ENCODE measurements at regions not wholly inside any gene's neighbourhood (a gene's known extent, or its start where the extent isn't known, plus 50 kb on each side); places are given as distances from the start of the nearest gene placed in this dataset.

- DNase-seq: no peak
These were observed 53.3 kb upstream of the TOP3B start for GRCh38 chr22:22035771-22036314.

- DNase-seq: no peak
These were observed 52.6 kb upstream of the TOP3B start for GRCh38 chr22:22035203-22035602.

DNA sequence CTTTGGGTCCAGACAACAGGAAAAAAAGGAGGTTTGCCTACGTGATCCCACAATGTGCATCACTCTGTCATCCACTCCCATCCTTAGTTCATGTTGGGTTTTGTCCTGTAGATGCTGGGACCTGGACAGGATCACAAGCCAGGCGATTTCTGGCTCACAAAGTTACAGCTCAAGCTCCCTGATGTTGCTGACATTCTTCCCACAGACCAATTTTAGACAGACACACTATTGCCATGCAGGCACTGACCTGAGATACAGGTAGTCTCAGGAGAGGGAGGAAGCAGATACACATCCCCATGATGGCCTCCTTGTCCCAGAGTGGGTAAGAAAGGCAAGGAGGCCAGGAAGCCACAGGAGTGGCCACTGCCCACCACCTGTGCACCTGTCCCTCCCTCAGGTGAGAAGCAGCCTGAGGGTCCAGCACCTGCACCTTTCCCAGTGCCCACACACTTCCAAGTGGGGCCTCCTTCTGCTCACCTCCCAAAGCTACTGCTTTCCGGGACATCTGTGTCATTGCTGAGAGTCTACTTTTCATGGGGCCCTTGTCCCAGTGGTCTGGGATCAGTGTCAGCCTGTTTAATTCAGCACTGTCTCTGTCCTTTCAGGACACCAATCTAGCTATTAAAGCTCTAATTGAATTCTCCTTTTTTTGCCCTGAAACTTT lies 52.0 kb upstream of the TOP3B start:
- DNase-seq: no peak

DNA sequence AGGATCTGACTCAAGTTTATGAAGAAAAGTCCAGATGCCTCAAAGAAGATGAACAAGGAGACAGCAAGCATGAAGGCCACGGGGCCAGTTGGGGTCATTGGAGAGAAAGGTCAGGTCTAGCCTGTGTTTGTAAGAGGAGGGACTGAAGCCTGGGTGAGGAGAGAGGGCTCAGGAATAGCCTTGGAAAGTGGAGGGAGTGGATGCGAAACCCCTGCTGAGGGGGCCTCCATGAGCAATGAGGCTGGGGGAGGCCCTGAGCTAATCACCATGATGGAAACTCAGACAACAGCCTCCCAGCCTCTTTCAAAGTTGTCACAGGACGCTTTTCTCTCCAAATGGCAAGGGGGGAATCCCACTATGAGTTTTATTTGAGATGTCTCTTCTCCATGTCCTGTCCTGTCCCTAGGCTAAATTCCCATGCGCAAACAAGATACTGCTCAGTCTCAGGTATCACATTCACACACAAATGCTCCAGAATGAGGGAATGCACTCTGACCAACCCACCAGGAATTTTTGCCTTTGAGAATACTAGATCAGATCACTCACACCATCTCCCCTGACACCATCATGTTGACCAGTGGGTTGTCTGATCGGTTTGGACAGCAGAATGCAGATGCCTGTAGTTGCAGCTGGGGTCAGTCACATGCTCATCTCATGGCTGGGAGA lies 51.3 kb upstream of the TOP3B start:
- no peak for DNase-seq

- DNase-seq: no peak
These were observed 50.6 kb upstream of the TOP3B start for GRCh38 chr22:22032906-22033802.

DNA sequence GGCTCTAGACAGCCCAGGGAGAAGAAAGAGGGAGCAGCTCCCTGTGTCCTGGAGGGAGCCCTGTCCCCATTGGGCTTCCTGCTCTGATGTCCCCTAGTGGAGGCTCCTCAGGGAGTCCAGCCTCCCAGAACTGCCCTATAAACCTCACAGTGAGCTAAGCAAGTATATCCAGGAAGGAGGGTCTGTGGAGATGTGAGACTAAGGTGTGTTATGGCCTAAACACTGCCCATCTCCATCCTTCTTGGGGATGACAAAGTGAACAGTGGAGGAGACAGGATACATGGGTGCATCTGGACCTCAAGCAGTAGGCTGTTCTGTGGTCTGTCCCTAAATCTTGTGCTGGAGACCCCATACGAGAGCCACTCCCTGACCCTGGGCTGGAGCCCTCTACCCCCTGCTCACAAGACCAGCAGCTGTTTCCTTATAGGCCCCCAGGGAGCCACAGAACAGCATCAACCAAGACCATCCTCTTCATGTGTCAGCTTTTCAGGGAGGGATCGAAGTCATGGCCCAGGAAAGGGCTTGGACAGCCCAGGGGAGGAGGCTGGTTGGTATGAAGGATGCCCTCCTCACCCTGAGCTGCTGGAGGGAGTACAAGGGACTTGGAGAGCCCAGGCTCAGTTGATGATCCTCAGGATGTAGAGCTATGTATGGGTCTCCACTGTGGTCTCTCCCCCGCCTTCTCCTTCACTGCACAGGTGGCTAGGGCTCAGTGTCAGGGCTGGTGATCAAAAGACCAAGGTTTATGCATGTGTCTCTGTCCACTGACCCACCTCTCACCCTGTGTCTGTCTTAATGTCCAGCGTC lies 49.7 kb upstream of the TOP3B start:
- no peak for DNase-seq

Measured in NCI-H526 (cell line).